HEK293T (cell line): ENCODE measurements at regions not wholly inside any gene's neighbourhood (a gene's known extent, or its start where the extent isn't known, plus 50 kb on each side); places are given as distances from the start of the nearest gene placed in this dataset.

Source experiments
- ARNT ChIP-seq: fragments of 450-650 bp; IDR thresholded peaks from 2 replicates; pipeline ENCODE4 v1.6.1; 2017; ENCODE audit warnings: mild to moderate bottlenecking
- BHLHE40 ChIP-seq: fragments of 450-650 bp; IDR thresholded peaks from 2 replicates; pipeline ENCODE4 v1.6.1; 2016; ENCODE audit warnings: mild to moderate bottlenecking, moderate library complexity, borderline replicate concordance
- ELF4 ChIP-seq: fragments of 450-650 bp; IDR thresholded peaks from 2 replicates; pipeline ENCODE4 v1.6.1; 2017; ENCODE audit warnings: antibody characterized with exemption
- FOXA1 ChIP-seq: fragments of 450-650 bp; IDR thresholded peaks from 2 replicates; pipeline ENCODE4 v1.6.1; 2016; ENCODE audit warnings: mild to moderate bottlenecking
- FOXM1 ChIP-seq: fragments of 450-650 bp; IDR thresholded peaks from 2 replicates; pipeline ENCODE4 v1.6.1; 2017; ENCODE audit warnings: mild to moderate bottlenecking, borderline replicate concordance
- HDGF ChIP-seq: fragments of 450-650 bp; IDR thresholded peaks from 2 replicates; pipeline ENCODE4 v1.6.1; 2017; ENCODE audit warnings: antibody characterized with exemption, borderline replicate concordance
- L3MBTL2 ChIP-seq: fragments of 450-650 bp; conservative IDR thresholded peaks from 2 replicates; pipeline ENCODE4 v1.6.1; 2016; ENCODE audit warnings: mild to moderate bottlenecking
- LEF1 ChIP-seq: fragments of 450-650 bp; IDR thresholded peaks from 2 replicates; pipeline ENCODE4 v1.6.1; 2017; ENCODE audit warnings: mild to moderate bottlenecking, borderline replicate concordance
- SP1 ChIP-seq: fragments of 450-650 bp; IDR thresholded peaks from 2 replicates; pipeline ENCODE4 v1.6.1; 2017
- SUZ12 ChIP-seq: fragments of 450-650 bp; IDR thresholded peaks from 2 replicates; pipeline ENCODE4 v1.6.1; 2016; ENCODE audit warnings: mild to moderate bottlenecking
- TARDBP ChIP-seq: fragments of 450-650 bp; IDR thresholded peaks from 2 replicates; pipeline ENCODE4 v1.6.1; 2016
- ZNF384 ChIP-seq: fragments of 450-650 bp; IDR thresholded peaks from 2 replicates; pipeline ENCODE4 v1.6.1; 2016
- TF ChIP-seq, protein P1 (sequence below): fragments of 450-650 bp; IDR thresholded peaks from 2 replicates; pipeline ENCODE4 v1.6.1; 2016

GRCh38 chr5:145118611-145119010, 716.5 kb downstream of the PRELID2 start:
- no peak for TF ChIP-seq FOXA1
- TF ChIP-seq SUZ12: no peak
- no peak for TF ChIP-seq BHLHE40
- no peak for TF ChIP-seq ZNF384
- TF ChIP-seq SP1: no peak
- TF ChIP-seq FOXM1: no peak
- TF ChIP-seq ELF4: no peak
- no peak for TF ChIP-seq ARNT
- TF ChIP-seq, protein P1, sequence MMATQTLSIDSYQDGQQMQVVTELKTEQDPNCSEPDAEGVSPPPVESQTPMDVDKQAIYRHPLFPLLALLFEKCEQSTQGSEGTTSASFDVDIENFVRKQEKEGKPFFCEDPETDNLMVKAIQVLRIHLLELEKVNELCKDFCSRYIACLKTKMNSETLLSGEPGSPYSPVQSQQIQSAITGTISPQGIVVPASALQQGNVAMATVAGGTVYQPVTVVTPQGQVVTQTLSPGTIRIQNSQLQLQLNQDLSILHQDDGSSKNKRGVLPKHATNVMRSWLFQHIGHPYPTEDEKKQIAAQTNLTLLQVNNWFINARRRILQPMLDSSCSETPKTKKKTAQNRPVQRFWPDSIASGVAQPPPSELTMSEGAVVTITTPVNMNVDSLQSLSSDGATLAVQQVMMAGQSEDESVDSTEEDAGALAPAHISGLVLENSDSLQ: no peak
- no peak for TF ChIP-seq LEF1
- TF ChIP-seq HDGF: no peak
- no peak for TF ChIP-seq TARDBP
- TF ChIP-seq L3MBTL2: no peak
